ENCODE measurements at regions not wholly inside any gene's neighbourhood (a gene's known extent, or its start where the extent isn't known, plus 50 kb on each side); places are given as distances from the start of the nearest gene placed in this dataset.

DNA sequence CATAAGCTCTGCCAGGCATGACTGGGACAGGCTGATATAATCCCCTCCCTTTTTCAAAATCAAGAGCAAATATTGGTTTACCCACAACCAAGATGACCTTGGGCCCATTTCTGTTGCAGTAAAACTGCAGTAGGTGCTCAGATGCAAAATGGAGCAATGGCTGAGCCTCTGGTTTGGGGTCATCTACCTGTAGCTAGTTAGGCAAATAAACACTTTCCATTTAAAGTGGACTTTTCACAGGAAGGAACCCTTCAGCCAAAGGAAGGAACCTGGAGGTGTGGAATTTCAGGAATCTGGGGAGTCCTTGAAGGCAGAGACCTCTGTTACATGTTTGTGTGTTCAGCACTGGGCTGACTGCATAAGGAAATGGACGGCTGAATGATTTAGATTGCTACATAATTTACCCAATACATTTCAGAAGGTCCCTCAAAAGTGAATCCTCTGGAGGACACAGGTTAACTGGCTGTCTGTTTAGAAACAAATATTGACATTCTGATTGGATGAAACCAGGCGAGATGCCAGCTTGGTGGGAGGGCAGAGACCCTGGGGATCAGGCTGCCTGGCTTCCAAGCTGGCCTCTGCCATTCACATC is 170.1 kb upstream of the ZNF618 start:
- no peaks in the 10 kb centered on the region for H3K79me2 ChIP-seq (ENCODE audit: low read length)
- TF ChIP-seq EZH2phosphoT487 (IDR thresholded peaks at IDR 0.05; ENCODE audit: low read length), result no peak
- no peak for TF ChIP-seq EZH2 (optimal IDR thresholded peaks at IDR 0.05; ENCODE audit: low read depth, low read length)
- TF ChIP-seq, protein P1, sequence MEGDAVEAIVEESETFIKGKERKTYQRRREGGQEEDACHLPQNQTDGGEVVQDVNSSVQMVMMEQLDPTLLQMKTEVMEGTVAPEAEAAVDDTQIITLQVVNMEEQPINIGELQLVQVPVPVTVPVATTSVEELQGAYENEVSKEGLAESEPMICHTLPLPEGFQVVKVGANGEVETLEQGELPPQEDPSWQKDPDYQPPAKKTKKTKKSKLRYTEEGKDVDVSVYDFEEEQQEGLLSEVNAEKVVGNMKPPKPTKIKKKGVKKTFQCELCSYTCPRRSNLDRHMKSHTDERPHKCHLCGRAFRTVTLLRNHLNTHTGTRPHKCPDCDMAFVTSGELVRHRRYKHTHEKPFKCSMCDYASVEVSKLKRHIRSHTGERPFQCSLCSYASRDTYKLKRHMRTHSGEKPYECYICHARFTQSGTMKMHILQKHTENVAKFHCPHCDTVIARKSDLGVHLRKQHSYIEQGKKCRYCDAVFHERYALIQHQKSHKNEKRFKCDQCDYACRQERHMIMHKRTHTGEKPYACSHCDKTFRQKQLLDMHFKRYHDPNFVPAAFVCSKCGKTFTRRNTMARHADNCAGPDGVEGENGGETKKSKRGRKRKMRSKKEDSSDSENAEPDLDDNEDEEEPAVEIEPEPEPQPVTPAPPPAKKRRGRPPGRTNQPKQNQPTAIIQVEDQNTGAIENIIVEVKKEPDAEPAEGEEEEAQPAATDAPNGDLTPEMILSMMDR (IDR thresholded peaks at IDR 0.05; ENCODE audit: low read length), result no peak
- no peak overlapping the region for H3K27ac ChIP-seq (ENCODE audit: low read length)
- no peaks in the 10 kb centered on the region for H3K9me2 ChIP-seq (replicated peaks; ENCODE audit: insufficient read depth, low read length)
- no peaks in the 10 kb centered on the region for H3K4me1 ChIP-seq (ENCODE audit: low read length)
- H3F3A ChIP-seq (ENCODE audit: insufficient read depth, low read length), result no peaks in the 10 kb centered on the region
- H3K9me3 ChIP-seq (replicated peaks; ENCODE audit: insufficient read depth, low read length), result no peaks in the 10 kb centered on the region
- H3K4me2 ChIP-seq (ENCODE audit: low read depth, low read length), result no peak overlapping the region
- no peak for DNase-seq
- no peak overlapping the region for H3K9ac ChIP-seq (ENCODE audit: low read length)
- no peaks in the 10 kb centered on the region for H3K27me3 ChIP-seq (replicated peaks; ENCODE audit: insufficient read depth, low read length)
- no peaks in the 10 kb centered on the region for H4K20me1 ChIP-seq (ENCODE audit: insufficient read depth, low read length)
- H2AFZ ChIP-seq (ENCODE audit: low read length), result no peak overlapping the region
- no peak overlapping the region for H3K4me3 ChIP-seq (ENCODE audit: low read length)
- H3K36me3 ChIP-seq (replicated peaks; ENCODE audit: insufficient read depth, low read length), result no peaks in the 10 kb centered on the region

DNA sequence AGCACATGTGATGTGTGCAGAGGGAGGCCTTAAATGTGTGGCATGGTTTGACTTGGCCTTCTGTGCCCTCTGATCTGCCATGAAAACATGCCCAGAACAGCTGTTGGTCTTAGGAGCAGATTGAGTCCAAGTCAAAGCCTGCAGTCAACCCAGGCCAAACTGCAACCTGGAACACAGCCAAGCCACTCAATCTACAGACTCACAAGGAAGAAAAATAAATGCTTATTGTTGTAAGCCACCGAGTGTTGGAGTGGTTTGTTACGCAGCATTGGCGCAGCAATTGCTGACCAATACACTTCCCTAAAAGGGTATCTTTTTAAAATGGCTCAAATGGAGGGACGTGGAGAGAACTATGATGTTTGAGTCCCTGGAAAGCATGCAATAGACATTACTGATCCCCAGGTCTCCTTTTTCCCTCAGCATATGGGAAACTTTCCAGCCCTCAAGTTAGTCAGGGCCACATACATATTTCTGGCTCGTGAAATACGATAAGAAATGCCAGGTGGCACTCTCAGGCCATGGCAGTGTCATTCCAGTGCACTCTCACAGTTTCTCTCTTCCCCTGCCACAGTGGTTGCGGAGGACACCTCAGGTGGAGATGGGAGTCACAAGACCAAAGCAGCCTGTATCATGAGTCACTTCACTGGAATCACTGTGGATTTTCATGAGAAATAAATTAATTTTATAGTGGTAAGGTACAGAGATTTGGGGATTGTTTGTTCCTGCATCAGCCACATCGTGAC is 168.0 kb upstream of the ZNF618 start:
- H3K9ac ChIP-seq (ENCODE audit: low read length), result no peak overlapping the region
- no peak for TF ChIP-seq EZH2 (optimal IDR thresholded peaks at IDR 0.05; ENCODE audit: low read depth, low read length)
- TF ChIP-seq, protein P1 (IDR thresholded peaks at IDR 0.05; ENCODE audit: low read length), result no peak
- no peak for TF ChIP-seq EZH2phosphoT487 (IDR thresholded peaks at IDR 0.05; ENCODE audit: low read length)
- H3K27ac ChIP-seq (ENCODE audit: low read length), result no peak overlapping the region
- no peaks in the 10 kb centered on the region for H3K9me3 ChIP-seq (replicated peaks; ENCODE audit: insufficient read depth, low read length)
- no peaks in the 10 kb centered on the region for H3K36me3 ChIP-seq (replicated peaks; ENCODE audit: insufficient read depth, low read length)
- no peaks in the 10 kb centered on the region for H3F3A ChIP-seq (ENCODE audit: insufficient read depth, low read length)
- no peak overlapping the region for H2AFZ ChIP-seq (ENCODE audit: low read length)
- no peaks in the 10 kb centered on the region for H3K79me2 ChIP-seq (ENCODE audit: low read length)
- H3K4me2 ChIP-seq (ENCODE audit: low read depth, low read length), result no peak overlapping the region
- H3K4me1 ChIP-seq (ENCODE audit: low read length), result no peaks in the 10 kb centered on the region
- no peaks in the 10 kb centered on the region for H3K9me2 ChIP-seq (replicated peaks; ENCODE audit: insufficient read depth, low read length)
- H4K20me1 ChIP-seq (ENCODE audit: insufficient read depth, low read length), result no peaks in the 10 kb centered on the region
- no peak overlapping the region for H3K4me3 ChIP-seq (ENCODE audit: low read length)
- no peaks in the 10 kb centered on the region for H3K27me3 ChIP-seq (replicated peaks; ENCODE audit: insufficient read depth, low read length)
- DNase-seq, result no peak

DNA sequence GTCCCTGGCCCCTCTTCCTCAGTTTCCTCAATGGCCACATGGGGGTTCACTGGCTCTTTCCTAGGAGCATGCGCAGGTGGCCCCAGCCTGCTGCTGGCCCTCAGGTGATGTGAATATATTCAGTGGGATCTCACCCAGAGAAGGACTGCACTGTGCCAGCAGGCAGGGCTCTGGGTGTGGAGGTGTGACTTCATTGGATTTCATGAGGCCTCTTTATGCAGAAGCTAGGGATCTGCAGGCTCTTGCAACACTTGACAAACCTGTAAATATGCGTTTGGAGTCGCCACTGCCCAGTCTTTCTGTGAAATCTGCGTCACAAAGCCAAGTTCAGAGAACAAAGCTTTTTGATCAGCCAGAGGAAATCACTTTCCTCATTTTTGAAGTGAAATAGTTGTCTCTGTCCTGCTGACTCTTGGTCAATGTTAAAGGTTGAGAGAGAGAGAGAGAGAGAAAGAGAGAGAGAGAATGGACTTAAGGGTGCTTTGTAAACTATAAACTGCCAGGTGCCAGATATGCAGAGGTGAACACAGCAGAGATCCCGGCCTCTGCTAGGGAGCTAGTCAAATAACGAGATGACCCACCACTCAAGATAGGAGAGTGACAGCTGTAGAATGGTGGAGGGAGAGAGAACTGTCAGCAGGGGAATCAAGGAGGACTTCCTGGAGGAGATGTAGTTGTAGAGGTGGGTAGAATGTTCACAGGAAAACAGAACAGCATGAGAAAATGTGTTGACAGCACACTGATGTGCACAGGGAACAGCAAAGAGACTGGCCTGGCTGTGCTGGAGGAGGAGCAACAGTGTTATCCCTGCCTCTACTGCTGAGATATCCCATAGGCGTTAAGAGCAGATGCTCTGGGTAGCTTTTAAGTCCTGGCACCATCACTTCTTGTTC is 167.0 kb upstream of the ZNF618 start:
- Histone ChIP-seq H3K9me3 (replicated peaks; ENCODE audit: insufficient read depth, low read length) (no peaks in the 10 kb centered on the region), H3F3A (ENCODE audit: insufficient read depth, low read length) (no peaks in the 10 kb centered on the region), H3K4me2 (ENCODE audit: low read depth, low read length) (no peak overlapping the region), H3K9me2 (replicated peaks; ENCODE audit: insufficient read depth, low read length) (no peaks in the 10 kb centered on the region), H3K27ac (ENCODE audit: low read length) (no peak overlapping the region), H3K4me1 (ENCODE audit: low read length) (no peaks in the 10 kb centered on the region), H3K79me2 (ENCODE audit: low read length) (no peaks in the 10 kb centered on the region), H3K9ac (ENCODE audit: low read length) (no peak overlapping the region), H4K20me1 (ENCODE audit: insufficient read depth, low read length) (no peaks in the 10 kb centered on the region), H3K4me3 (ENCODE audit: low read length) (no peak overlapping the region), H3K36me3 (replicated peaks; ENCODE audit: insufficient read depth, low read length) (no peaks in the 10 kb centered on the region), H3K27me3 (replicated peaks; ENCODE audit: insufficient read depth, low read length) (no peaks in the 10 kb centered on the region), H2AFZ (ENCODE audit: low read length) (no peak overlapping the region)
- no peak for TF ChIP-seq EZH2 (optimal IDR thresholded peaks at IDR 0.05; ENCODE audit: low read depth, low read length)
- no peak for TF ChIP-seq EZH2phosphoT487 (IDR thresholded peaks at IDR 0.05; ENCODE audit: low read length)
- TF ChIP-seq, protein P1 (IDR thresholded peaks at IDR 0.05; ENCODE audit: low read length), result no peak
- DNase-seq, result no peak

Data from MM.1S (cell line).